AG04450 (cell line): ENCODE measurements at regions not wholly inside any gene's neighbourhood (a gene's known extent, or its start where the extent isn't known, plus 50 kb on each side); places are given as distances from the start of the nearest gene placed in this dataset.

Source experiments
- CTCF ChIA-PET: fragments of 300-600, 350-600 bp; formaldehyde crosslinking; extraction: SDS; loops from one replicate; lab custom pipeline; 2022; ENCODE audit warnings: antibody characterized with exemption, inconsistent platforms; lab: Charles Lee
- POLR2A ChIA-PET: fragments of 350-600 bp; formaldehyde crosslinking; extraction: SDS; loops from one replicate; lab custom pipeline; 2021; ENCODE audit warnings: antibody characterized with exemption, inconsistent platforms; lab: Yijun Ruan, JAX
- DNase-seq: peaks from one replicate; pipeline ENCODE4 v3.0.0-alpha.2; 2011; ENCODE audit warnings: low read depth, low spot score
- H3K27ac ChIP-seq: one replicate; pipeline ENCODE4 v1.5.1; 2012; ENCODE audit warnings: low read depth, low read length, control low read depth
- H3K27me3 ChIP-seq: one replicate; pipeline ENCODE4 v1.6.0; 2012; ENCODE audit warnings: low read length; ENCODE audit not compliant: control insufficient read depth, insufficient read depth
- H3K4me3 ChIP-seq: 2 replicates; pipeline ENCODE4 v1.5.1; 2011; ENCODE audit warnings: mild to moderate bottlenecking, low read depth, low read length, control low read depth
- H3K9me3 ChIP-seq: 2 replicates; pipeline ENCODE4 v1.5.1; 2012; ENCODE audit warnings: low read length; ENCODE audit not compliant: control insufficient read depth, insufficient read depth
- CTCF ChIP-seq: IDR thresholded peaks from 2 replicates; pipeline ENCODE4 v1.5.1; 2011; ENCODE audit warnings: low read depth, low read length, control low read depth, inconsistent platforms

DNA sequence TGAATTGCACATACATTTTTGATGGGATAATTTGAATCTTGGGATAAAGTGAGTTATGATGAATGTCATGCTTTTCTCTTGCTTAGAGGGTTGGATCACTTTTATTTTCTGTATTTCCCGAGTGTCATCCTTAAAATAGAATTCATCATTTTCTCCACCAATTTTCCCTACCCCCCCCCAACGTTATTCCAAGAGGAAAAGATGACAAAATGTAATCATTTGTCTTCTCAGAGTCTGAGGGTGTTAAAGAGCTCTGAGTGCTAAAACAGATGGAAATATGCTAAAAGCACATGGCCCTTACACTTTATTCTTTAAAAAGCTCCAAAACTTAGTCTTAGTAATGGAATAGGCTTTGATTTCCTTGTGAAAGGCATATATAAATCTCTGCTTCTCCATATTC is 81.4 kb downstream of the CHRM3 start:
- ChIA-PET CTCF (no interaction called here), POLR2A (no interaction called here)
- H3K4me3 ChIP-seq, result no peak overlapping the region
- DNase-seq, result no peak
- TF ChIP-seq CTCF, result no peak
- H3K9me3 ChIP-seq, result peaks cover 21% of the 10 kb centered on the region
- no peak overlapping the region for H3K27ac ChIP-seq
- H3K27me3 ChIP-seq, result no peaks in the 10 kb centered on the region

DNA sequence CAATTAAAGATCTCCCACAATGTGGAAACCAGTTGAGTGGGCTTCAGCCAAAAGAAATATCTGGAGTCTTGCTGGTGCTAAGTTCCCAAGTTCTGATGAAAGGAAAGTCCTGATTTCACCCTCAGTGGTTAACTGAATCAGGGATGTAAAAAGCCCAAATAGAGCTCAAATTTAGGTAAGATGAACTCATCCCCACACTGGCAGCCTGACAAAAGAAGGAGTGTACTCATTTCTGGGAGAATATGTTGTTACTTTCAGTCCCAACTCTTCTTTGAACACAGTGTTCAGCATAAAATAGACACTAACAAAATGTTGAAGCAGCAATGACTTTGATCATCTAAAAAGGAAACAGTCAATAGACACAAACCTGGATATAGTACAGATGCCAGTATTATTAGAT is 91.7 kb downstream of the CHRM3 start:
- H3K4me3 ChIP-seq, result no peak overlapping the region
- CTCF ChIA-PET, result no interaction called here
- no peak for DNase-seq
- no peaks in the 10 kb centered on the region for H3K27me3 ChIP-seq
- POLR2A ChIA-PET, result no interaction called here
- no peak overlapping the region for H3K27ac ChIP-seq
- H3K9me3 ChIP-seq, result peaks cover 12% of the 10 kb centered on the region
- no peak for TF ChIP-seq CTCF

- Histone ChIP-seq H3K27ac (no peak overlapping the region), H3K27me3 (no peaks in the 10 kb centered on the region), H3K9me3 (peaks cover 19% of the 10 kb centered on the region), H3K4me3 (no peak overlapping the region)
- ChIA-PET POLR2A (no interaction called here), CTCF (no interaction called here)
- DNase-seq, result no peak
- no peak for TF ChIP-seq CTCF
Measured at GRCh38 chr1:239483391-239483790, 97.0 kb downstream of the CHRM3 start.

DNA sequence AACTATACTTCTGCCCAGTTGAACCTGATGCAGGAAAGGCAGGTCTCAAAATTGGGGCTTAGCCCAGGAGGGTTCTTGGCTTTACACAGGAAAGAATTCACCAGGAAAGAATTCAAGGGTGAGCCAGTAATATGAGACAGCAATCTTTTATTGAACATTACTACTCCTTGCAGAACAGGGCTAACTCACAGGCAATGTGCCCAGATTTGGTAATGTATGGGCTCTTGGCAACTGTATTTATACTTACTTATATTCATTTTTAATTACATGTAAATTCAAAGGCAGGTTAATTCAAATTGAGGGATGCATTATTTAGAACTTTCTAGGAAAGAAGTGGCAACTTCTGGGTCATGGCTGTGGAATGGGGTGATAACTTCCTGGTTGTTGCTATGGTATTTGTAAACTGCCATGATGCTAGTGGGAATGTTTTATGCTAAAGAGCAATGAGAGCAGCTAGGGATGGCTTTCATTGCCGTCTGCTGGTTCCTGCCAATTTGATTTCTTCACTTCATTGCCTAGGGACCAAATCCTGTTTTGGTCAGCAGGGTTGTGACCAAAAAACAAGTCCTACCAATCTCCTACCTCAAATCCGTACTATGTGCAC is 107.5 kb downstream of the CHRM3 start:
- H3K27ac ChIP-seq, result no peak overlapping the region
- no peak for TF ChIP-seq CTCF
- DNase-seq, result no peak
- no peak overlapping the region for H3K4me3 ChIP-seq
- POLR2A ChIA-PET, result no interaction called here
- H3K27me3 ChIP-seq, result no peaks in the 10 kb centered on the region
- no peaks in the 10 kb centered on the region; the same call in 1 of the 2 replicates for H3K9me3 ChIP-seq
- CTCF ChIA-PET, result no interaction called here

GRCh38 chr1:239505094-239505493 is 118.7 kb downstream of the CHRM3 start:
- no peak overlapping the region for H3K4me3 ChIP-seq
- CTCF ChIA-PET, result no interaction called here
- TF ChIP-seq CTCF, result no peak
- no peaks in the 10 kb centered on the region for H3K27me3 ChIP-seq
- DNase-seq, result no peak
- POLR2A ChIA-PET, result no interaction called here
- peaks cover 12% of the 10 kb centered on the region; the same call in 1 of the 2 replicates for H3K9me3 ChIP-seq
- H3K27ac ChIP-seq, result no peak overlapping the region
